ENCODE measurements at regions not wholly inside any gene's neighbourhood (a gene's known extent, or its start where the extent isn't known, plus 50 kb on each side); places are given as distances from the start of the nearest gene placed in this dataset.

- Histone ChIP-seq H3F3A (ENCODE audit: low read depth) (no peaks in the 10 kb centered on the region), H3K9me3 (ENCODE audit: low read depth) (no peaks in the 10 kb centered on the region), H3K79me2 (ENCODE audit: low read depth) (no peaks in the 10 kb centered on the region), H3K27me3 (no peaks in the 10 kb centered on the region), H2AFZ (replicated peaks) (no peak overlapping the region), H3K4me3 (no peak overlapping the region), H4K20me1 (ENCODE audit: low read depth) (no peaks in the 10 kb centered on the region), H3K9ac (no peak overlapping the region), H3K27ac (no peak overlapping the region), H3K36me3 (no peaks in the 10 kb centered on the region), H3K4me1 (peaks cover 12% of the 10 kb centered on the region), H3K4me2 (no peak overlapping the region)
- DNase-seq (ENCODE audit: low spot score), result no peak
- Mint-ChIP-seq H3K36me3 (peaks cover 4% of the 10 kb centered on the region), H3K4me1 (peaks cover 15% of the 10 kb centered on the region), H3K27me3 (ENCODE audit: insufficient read depth, low read depth) (peaks cover 3% of the 10 kb centered on the region), H3K27ac (no peak overlapping the region), H3K9me3 (peaks cover 12% of the 10 kb centered on the region), H3K4me3 (no peak overlapping the region)
- TF ChIP-seq CTCF (IDR thresholded peaks at IDR 0.05), result no peak
- TF ChIP-seq EZH2phosphoT487 (IDR thresholded peaks at IDR 0.05), result no peak
- no peak for TF ChIP-seq EZH2 (IDR thresholded peaks at IDR 0.05)
Observed at GRCh38 chr6:139500977-139501376, 126.5 kb upstream of the CITED2 start.

GRCh38 chr6:139498715-139499114, 124.3 kb upstream of the CITED2 start:
- DNase-seq (ENCODE audit: low spot score), result no peak
- Mint-ChIP-seq H3K36me3 (peaks cover 4% of the 10 kb centered on the region), H3K27me3 (ENCODE audit: insufficient read depth, low read depth) (peaks cover 3% of the 10 kb centered on the region), H3K9me3 (peaks cover 10% of the 10 kb centered on the region), H3K4me3 (no peak overlapping the region), H3K27ac (no peak overlapping the region), H3K4me1 (peaks cover 15% of the 10 kb centered on the region)
- H3K9me3 ChIP-seq (ENCODE audit: low read depth), result no peaks in the 10 kb centered on the region
- no peaks in the 10 kb centered on the region for H3K79me2 ChIP-seq (ENCODE audit: low read depth)
- no peak overlapping the region for H3K9ac ChIP-seq
- no peaks in the 10 kb centered on the region for H3F3A ChIP-seq (ENCODE audit: low read depth)
- no peak overlapping the region for H2AFZ ChIP-seq (replicated peaks)
- H3K4me2 ChIP-seq, result no peak overlapping the region
- H3K27me3 ChIP-seq, result no peaks in the 10 kb centered on the region
- peaks cover 12% of the 10 kb centered on the region for H3K4me1 ChIP-seq
- H3K36me3 ChIP-seq, result no peaks in the 10 kb centered on the region
- no peak overlapping the region for H3K4me3 ChIP-seq
- no peaks in the 10 kb centered on the region for H4K20me1 ChIP-seq (ENCODE audit: low read depth)
- no peak overlapping the region for H3K27ac ChIP-seq
- no peak for TF ChIP-seq EZH2 (IDR thresholded peaks at IDR 0.05)
- no peak for TF ChIP-seq CTCF (IDR thresholded peaks at IDR 0.05)
- no peak for TF ChIP-seq EZH2phosphoT487 (IDR thresholded peaks at IDR 0.05)

GRCh38 chr6:139497345-139497961, 123.0 kb upstream of the CITED2 start:
- Mint-ChIP-seq H3K27me3 (ENCODE audit: insufficient read depth, low read depth) (peaks cover 3% of the 10 kb centered on the region), H3K9me3 (peaks cover 8% of the 10 kb centered on the region), H3K4me3 (no peak overlapping the region), H3K27ac (no peak overlapping the region), H3K4me1 (peaks cover 15% of the 10 kb centered on the region), H3K36me3 (peaks cover 4% of the 10 kb centered on the region)
- no peak overlapping the region for H3K4me3 ChIP-seq
- TF ChIP-seq CTCF (IDR thresholded peaks at IDR 0.05), result no peak
- no peak for TF ChIP-seq EZH2phosphoT487 (IDR thresholded peaks at IDR 0.05)
- TF ChIP-seq EZH2 (IDR thresholded peaks at IDR 0.05), result no peak
- no peak overlapping the region for H3K4me2 ChIP-seq
- H2AFZ ChIP-seq (replicated peaks), result no peak overlapping the region
- H3K9ac ChIP-seq, result no peak overlapping the region
- H3K27me3 ChIP-seq, result no peaks in the 10 kb centered on the region
- H3K27ac ChIP-seq, result no peak overlapping the region
- H3F3A ChIP-seq (ENCODE audit: low read depth), result no peaks in the 10 kb centered on the region
- H3K4me1 ChIP-seq, result peaks cover 12% of the 10 kb centered on the region
- DNase-seq (ENCODE audit: low spot score), result no peak
- H4K20me1 ChIP-seq (ENCODE audit: low read depth), result no peaks in the 10 kb centered on the region
- H3K36me3 ChIP-seq, result no peaks in the 10 kb centered on the region
- H3K9me3 ChIP-seq (ENCODE audit: low read depth), result no peaks in the 10 kb centered on the region
- H3K79me2 ChIP-seq (ENCODE audit: low read depth), result no peaks in the 10 kb centered on the region
